ENCODE measurements at regions not wholly inside any gene's neighbourhood (a gene's known extent, or its start where the extent isn't known, plus 50 kb on each side); places are given as distances from the start of the nearest gene placed in this dataset.

- no peaks in the 10 kb centered on the region for H3K27me3 ChIP-seq (ENCODE audit: insufficient read depth, low read length)
- Mint-ChIP-seq H3K4me1 (no peaks in the 10 kb centered on the region), H3K27ac (no peak overlapping the region), H3K27me3 (peaks cover 5 to 7% of the 10 kb centered on the region in 2 donors), H3K9me3 (peaks cover 0 to 4% (median 0%) of the 10 kb centered on the region in 8 donors), H3K4me3 (no peak overlapping the region), H3K36me3 (no peaks in the 10 kb centered on the region)
- intact Hi-C loops (cut with micrococcal nuclease): no loop called here
- no peak overlapping the region for H3K27ac ChIP-seq (ENCODE audit: low read depth, low read length)
- H3K4me3 ChIP-seq (ENCODE audit: low read length in 2 of 2): no peak overlapping the region
- no peak for DNase-seq
- ChIA-PET POLR2A (ENCODE audit: partially characterized antibody) (no interaction called here), CTCF (ENCODE audit: partially characterized antibody) (no interaction called here)
- no peaks in the 10 kb centered on the region for H3K36me3 ChIP-seq (ENCODE audit: insufficient read depth, low read length)
- H3K4me1 ChIP-seq (ENCODE audit: insufficient read depth, low read length): no peaks in the 10 kb centered on the region
- no peaks in the 10 kb centered on the region for H3K9me3 ChIP-seq (ENCODE audit: control insufficient read depth in 1 of 2, low read length in 2 of 2)
Measured at GRCh38 chr13:112254900-112255299, 121.3 kb upstream of the SPACA7 start.

DNA sequence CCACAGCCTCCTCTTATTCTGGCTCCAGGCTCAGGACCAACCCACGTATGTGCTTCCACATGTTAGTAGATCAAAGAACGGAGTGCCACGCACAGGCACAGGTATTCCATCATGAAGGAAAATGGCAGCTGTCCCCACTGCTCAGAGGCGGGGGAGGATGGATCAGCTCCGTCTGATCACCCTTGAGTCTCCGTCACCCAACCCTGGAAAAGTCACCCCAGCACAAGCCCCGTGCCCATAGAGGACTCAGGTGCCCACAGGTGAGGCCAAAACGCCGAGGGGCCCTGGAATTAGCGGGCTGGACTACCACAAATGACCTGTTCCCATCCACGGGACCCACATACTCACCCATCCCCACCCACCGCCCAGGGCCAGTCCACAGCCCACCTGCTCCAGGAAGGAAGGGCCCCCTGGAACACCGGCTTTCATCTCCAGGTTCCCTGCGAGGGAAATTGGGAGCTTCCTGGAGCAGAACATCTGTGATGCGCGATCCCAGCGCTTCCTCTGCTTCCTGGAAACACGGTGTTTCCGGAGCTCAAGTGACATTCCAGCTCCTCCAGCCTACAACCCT is 120.5 kb upstream of the SPACA7 start:
- Mint-ChIP-seq H3K4me3 (no peak overlapping the region), H3K27ac (no peak overlapping the region), H3K36me3 (no peaks in the 10 kb centered on the region), H3K4me1 (no peaks in the 10 kb centered on the region), H3K9me3 (peaks cover 0 to 4% (median 0%) of the 10 kb centered on the region in 8 donors), H3K27me3 (peaks cover 2 to 4% of the 10 kb centered on the region in 2 donors)
- no peaks in the 10 kb centered on the region for H3K4me1 ChIP-seq (ENCODE audit: insufficient read depth, low read length)
- DNase-seq: no peak
- POLR2A ChIA-PET (ENCODE audit: partially characterized antibody): no interaction called here
- H3K36me3 ChIP-seq (ENCODE audit: insufficient read depth, low read length): no peaks in the 10 kb centered on the region
- H3K27ac ChIP-seq (ENCODE audit: low read depth, low read length): no peak overlapping the region
- intact Hi-C loops (cut with micrococcal nuclease): no loop called here
- no peaks in the 10 kb centered on the region for H3K27me3 ChIP-seq (ENCODE audit: insufficient read depth, low read length)
- no peaks in the 10 kb centered on the region for H3K9me3 ChIP-seq (ENCODE audit: control insufficient read depth in 1 of 2, low read length in 2 of 2)
- no peak overlapping the region for H3K4me3 ChIP-seq (ENCODE audit: low read length in 2 of 2)
- CTCF ChIA-PET (ENCODE audit: partially characterized antibody): no interaction called here

- Histone ChIP-seq H3K36me3 (ENCODE audit: insufficient read depth, low read length) (no peaks in the 10 kb centered on the region), H3K4me3 (ENCODE audit: low read length in 2 of 2) (no peak overlapping the region), H3K9me3 (ENCODE audit: control insufficient read depth in 1 of 2, low read length in 2 of 2) (no peaks in the 10 kb centered on the region), H3K27ac (ENCODE audit: low read depth, low read length) (no peak overlapping the region), H3K4me1 (ENCODE audit: insufficient read depth, low read length) (no peaks in the 10 kb centered on the region), H3K27me3 (ENCODE audit: insufficient read depth, low read length) (no peaks in the 10 kb centered on the region)
- intact Hi-C loops (cut with micrococcal nuclease): no loop called here
- ChIA-PET POLR2A (ENCODE audit: partially characterized antibody) (no interaction called here), CTCF (ENCODE audit: partially characterized antibody) (no interaction called here)
- peaks cover 0 to 4% (median 0%) of the 10 kb centered on the region in 8 donors for H3K9me3 Mint-ChIP-seq
- H3K27me3 Mint-ChIP-seq: peaks cover 2 to 4% of the 10 kb centered on the region in 2 donors
- no peaks in the 10 kb centered on the region for H3K36me3 Mint-ChIP-seq
- no peaks in the 10 kb centered on the region for H3K4me1 Mint-ChIP-seq
- no peak for DNase-seq
- no peak overlapping the region for H3K27ac Mint-ChIP-seq
- H3K4me3 Mint-ChIP-seq: no peak overlapping the region
Measured at GRCh38 chr13:112256716-112257494, 119.2 kb upstream of the SPACA7 start.

DNA sequence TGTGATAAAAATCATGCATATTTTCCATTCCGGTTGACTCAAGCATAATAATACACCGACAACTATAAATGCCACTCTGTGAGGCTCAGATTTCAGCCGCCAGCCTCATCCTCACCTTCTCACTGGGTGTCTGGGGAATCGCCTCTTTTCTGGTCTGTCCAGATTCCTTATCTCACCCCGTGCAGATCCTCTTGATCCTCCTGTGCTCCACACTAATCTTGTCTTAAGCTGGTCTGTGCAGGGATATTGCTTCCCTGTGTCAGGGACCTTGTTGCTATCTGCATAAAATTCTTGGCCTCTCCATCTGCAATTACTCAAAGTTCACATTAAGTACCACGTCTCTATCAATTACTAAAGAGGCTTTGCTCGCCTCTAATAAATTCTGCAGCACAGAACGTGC is 116.6 kb upstream of the SPACA7 start:
- no peak overlapping the region for H3K27ac Mint-ChIP-seq

DNA sequence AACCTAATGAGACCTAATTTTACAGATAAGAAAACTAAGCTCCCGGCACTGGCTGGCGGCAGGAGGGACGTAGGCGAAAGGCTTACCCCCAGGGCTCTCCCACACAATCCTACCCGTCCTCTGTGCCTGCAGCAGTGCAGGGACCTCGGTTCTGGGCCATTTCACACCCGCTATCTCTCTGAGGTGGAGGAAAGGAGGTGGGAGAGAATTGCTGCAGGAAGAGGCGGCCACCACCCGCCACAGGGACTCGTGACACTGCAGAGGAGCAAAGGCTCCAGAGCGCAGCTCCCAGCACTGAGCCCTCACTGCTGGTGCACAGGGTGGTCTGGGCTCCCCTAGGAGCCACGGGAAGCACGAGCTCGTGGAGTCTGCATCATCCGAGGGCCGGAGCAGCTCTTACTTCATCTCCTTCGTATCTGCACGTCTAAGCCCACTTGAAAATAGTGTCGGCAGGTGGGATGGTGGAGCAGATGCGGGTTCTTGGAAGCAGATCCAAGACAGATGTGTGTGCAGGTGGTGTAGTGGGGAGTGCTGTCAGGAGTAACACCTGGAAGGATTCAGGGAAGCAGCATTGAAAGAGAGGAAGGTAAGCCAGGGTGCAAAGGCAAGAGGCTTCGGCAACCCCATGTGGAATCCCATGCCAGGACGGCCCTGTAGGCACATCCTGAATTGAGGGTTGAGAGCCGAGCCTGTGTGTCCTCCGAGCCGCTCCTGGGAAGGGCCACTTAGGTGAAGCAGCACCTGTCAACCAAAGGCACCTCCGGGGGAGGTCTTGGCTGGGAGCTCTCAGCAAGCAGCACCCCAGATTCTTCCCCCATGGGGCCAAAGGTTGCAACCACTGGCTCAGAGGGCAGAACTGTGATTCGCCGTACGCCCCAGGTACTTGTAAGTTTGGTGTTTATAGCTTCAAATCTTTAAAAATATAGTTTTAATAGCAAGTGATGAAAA is 115.8 kb upstream of the SPACA7 start:
- no peak overlapping the region for H3K27ac ChIP-seq (ENCODE audit: low read depth, low read length)
- intact Hi-C loops (cut with micrococcal nuclease): no loop called here
- CTCF ChIA-PET (ENCODE audit: partially characterized antibody): no interaction called here
- no peaks in the 10 kb centered on the region for H3K36me3 ChIP-seq (ENCODE audit: insufficient read depth, low read length)
- Mint-ChIP-seq H3K4me3 (no peak overlapping the region), H3K27ac (no peak overlapping the region), H3K9me3 (peaks cover 0 to 4% (median 0%) of the 10 kb centered on the region in 8 donors), H3K27me3 (peaks cover 0 to 3% of the 10 kb centered on the region in 2 donors), H3K4me1 (no peaks in the 10 kb centered on the region), H3K36me3 (no peaks in the 10 kb centered on the region)
- H3K9me3 ChIP-seq (ENCODE audit: control insufficient read depth in 1 of 2, low read length in 2 of 2): no peaks in the 10 kb centered on the region
- H3K4me3 ChIP-seq (ENCODE audit: low read length in 2 of 2): no peak overlapping the region
- POLR2A ChIA-PET (ENCODE audit: partially characterized antibody): no interaction called here
- no peaks in the 10 kb centered on the region for H3K4me1 ChIP-seq (ENCODE audit: insufficient read depth, low read length)
- no peak for DNase-seq
- no peaks in the 10 kb centered on the region for H3K27me3 ChIP-seq (ENCODE audit: insufficient read depth, low read length)

More for the DNA sequence above, 116.6 kb upstream of the SPACA7 start:
- Histone ChIP-seq H3K27ac (ENCODE audit: low read depth, low read length) (no peak overlapping the region), H3K9me3 (ENCODE audit: control insufficient read depth in 1 of 2, low read length in 2 of 2) (no peaks in the 10 kb centered on the region), H3K4me1 (ENCODE audit: insufficient read depth, low read length) (no peaks in the 10 kb centered on the region), H3K27me3 (ENCODE audit: insufficient read depth, low read length) (no peaks in the 10 kb centered on the region), H3K4me3 (ENCODE audit: low read length in 2 of 2) (no peak overlapping the region), H3K36me3 (ENCODE audit: insufficient read depth, low read length) (no peaks in the 10 kb centered on the region)
- Mint-ChIP-seq H3K36me3 (no peaks in the 10 kb centered on the region), H3K27me3 (peaks cover 2 to 4% of the 10 kb centered on the region in 2 donors), H3K4me1 (no peaks in the 10 kb centered on the region), H3K4me3 (no peak overlapping the region), H3K9me3 (peaks cover 0 to 4% (median 0%) of the 10 kb centered on the region in 8 donors)
- DNase-seq: no peak
- intact Hi-C loops (cut with micrococcal nuclease): no loop called here
- CTCF ChIA-PET (ENCODE audit: partially characterized antibody): no interaction called here
- POLR2A ChIA-PET (ENCODE audit: partially characterized antibody): no interaction called here

- Histone ChIP-seq H3K9me3 (ENCODE audit: control insufficient read depth in 1 of 2, low read length in 2 of 2) (no peaks in the 10 kb centered on the region), H3K4me1 (ENCODE audit: insufficient read depth, low read length) (no peaks in the 10 kb centered on the region), H3K36me3 (ENCODE audit: insufficient read depth, low read length) (no peaks in the 10 kb centered on the region), H3K27ac (ENCODE audit: low read depth, low read length) (no peak overlapping the region), H3K4me3 (ENCODE audit: low read length in 2 of 2) (no peak overlapping the region), H3K27me3 (ENCODE audit: insufficient read depth, low read length) (no peaks in the 10 kb centered on the region)
- intact Hi-C loops (cut with micrococcal nuclease): no loop called here
- Mint-ChIP-seq H3K4me1 (no peaks in the 10 kb centered on the region), H3K27ac (no peak overlapping the region), H3K36me3 (no peaks in the 10 kb centered on the region), H3K9me3 (no peaks in the 10 kb centered on the region), H3K27me3 (peaks cover 0 to 3% of the 10 kb centered on the region in 2 donors), H3K4me3 (no peak overlapping the region)
- POLR2A ChIA-PET (ENCODE audit: partially characterized antibody): no interaction called here
- CTCF ChIA-PET (ENCODE audit: partially characterized antibody): no interaction called here
- no peak for DNase-seq
Measured at GRCh38 chr13:112261924-112262323, 114.2 kb upstream of the SPACA7 start.

GRCh38 chr13:112263152-112263551 is 113.0 kb upstream of the SPACA7 start:
- H3K4me1 ChIP-seq (ENCODE audit: insufficient read depth, low read length): no peaks in the 10 kb centered on the region
- intact Hi-C loops (cut with micrococcal nuclease): no loop called here
- no peak overlapping the region for H3K4me3 Mint-ChIP-seq

More at GRCh38 chr13:112263152-112263551, 113.0 kb upstream of the SPACA7 start:
- H3K9me3 ChIP-seq (ENCODE audit: control insufficient read depth in 1 of 2, low read length in 2 of 2): no peaks in the 10 kb centered on the region
- no peak overlapping the region for H3K27ac Mint-ChIP-seq
- peaks cover 2 to 3% of the 10 kb centered on the region in 2 donors for H3K27me3 Mint-ChIP-seq
- H3K36me3 ChIP-seq (ENCODE audit: insufficient read depth, low read length): no peaks in the 10 kb centered on the region
- H3K9me3 Mint-ChIP-seq: no peaks in the 10 kb centered on the region
- no peak overlapping the region for H3K4me3 ChIP-seq (ENCODE audit: low read length in 2 of 2)
- H3K4me1 Mint-ChIP-seq: no peaks in the 10 kb centered on the region
- ChIA-PET POLR2A (ENCODE audit: partially characterized antibody) (no interaction called here), CTCF (ENCODE audit: partially characterized antibody) (no interaction called here)
- no peaks in the 10 kb centered on the region for H3K27me3 ChIP-seq (ENCODE audit: insufficient read depth, low read length)
- H3K27ac ChIP-seq (ENCODE audit: low read depth, low read length): no peak overlapping the region
- no peak for DNase-seq
- H3K36me3 Mint-ChIP-seq: no peaks in the 10 kb centered on the region
